PFSK-1 (cell line): ENCODE measurements at regions not wholly inside any gene's neighbourhood (a gene's known extent, or its start where the extent isn't known, plus 50 kb on each side); places are given as distances from the start of the nearest gene placed in this dataset.

Experiments
- POLR2AphosphoS5 ChIP-seq: IDR thresholded peaks from 2 replicates; pipeline ENCODE4 v1.6.1; 2012; ENCODE audit warnings: low read depth, mild to moderate bottlenecking, control low read depth, low read length, moderate library complexity
- TAF1 ChIP-seq: IDR thresholded peaks from 2 replicates; pipeline ENCODE4 v1.6.1; 2012; ENCODE audit warnings: low read length, control low read depth, borderline replicate concordance; ENCODE audit not compliant: insufficient read depth

GRCh38 chr12:58074259-58074658 is 132.9 kb downstream of the ATP23 start:
- TF ChIP-seq POLR2AphosphoS5 = no peak
- TF ChIP-seq TAF1 = no peak
